Ishikawa (cell line): ENCODE measurements at regions not wholly inside any gene's neighbourhood (a gene's known extent, or its start where the extent isn't known, plus 50 kb on each side); places are given as distances from the start of the nearest gene placed in this dataset.

ENCODE experiments used
- TAF1 ChIP-seq: IDR thresholded peaks from 2 replicates; pipeline ENCODE4 v1.6.1; 2012; ENCODE audit warnings: low read depth, mild to moderate bottlenecking
- ZBTB7A ChIP-seq: IDR thresholded peaks from 2 replicates; pipeline ENCODE4 v1.6.1; 2012; ENCODE audit warnings: low read depth
- TF ChIP-seq, protein P1 (sequence below): IDR thresholded peaks from 2 replicates; pipeline ENCODE4 v1.6.1; 2012
- TF ChIP-seq, protein P2 (sequence below): IDR thresholded peaks from 2 replicates; pipeline ENCODE4 v1.6.1; 2012; ENCODE audit warnings: low read depth, mild to moderate bottlenecking

DNA sequence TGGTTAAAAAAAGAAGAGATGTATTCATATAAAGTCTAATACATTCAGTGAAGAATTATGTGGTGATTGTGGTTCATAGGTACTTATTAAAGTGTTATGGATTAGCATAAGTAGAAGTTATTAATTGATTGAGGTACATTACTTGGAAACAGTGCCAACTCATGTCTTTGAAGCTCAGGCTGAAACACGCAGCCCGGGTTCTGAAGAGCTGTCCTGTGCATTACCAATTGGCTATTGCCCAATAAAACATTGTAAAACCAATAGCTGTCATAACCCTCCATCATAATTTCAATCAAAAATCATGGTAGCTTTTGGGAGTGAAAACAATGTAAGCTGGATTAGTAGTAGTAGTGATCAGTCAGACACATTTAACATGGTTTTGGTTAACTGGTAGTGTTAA, 560.1 kb downstream of the MCTP2 start:
- no peak for TF ChIP-seq ZBTB7A
- TF ChIP-seq, protein P1, sequence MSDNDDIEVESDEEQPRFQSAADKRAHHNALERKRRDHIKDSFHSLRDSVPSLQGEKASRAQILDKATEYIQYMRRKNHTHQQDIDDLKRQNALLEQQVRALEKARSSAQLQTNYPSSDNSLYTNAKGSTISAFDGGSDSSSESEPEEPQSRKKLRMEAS, result no peak
- TF ChIP-seq, protein P2, sequence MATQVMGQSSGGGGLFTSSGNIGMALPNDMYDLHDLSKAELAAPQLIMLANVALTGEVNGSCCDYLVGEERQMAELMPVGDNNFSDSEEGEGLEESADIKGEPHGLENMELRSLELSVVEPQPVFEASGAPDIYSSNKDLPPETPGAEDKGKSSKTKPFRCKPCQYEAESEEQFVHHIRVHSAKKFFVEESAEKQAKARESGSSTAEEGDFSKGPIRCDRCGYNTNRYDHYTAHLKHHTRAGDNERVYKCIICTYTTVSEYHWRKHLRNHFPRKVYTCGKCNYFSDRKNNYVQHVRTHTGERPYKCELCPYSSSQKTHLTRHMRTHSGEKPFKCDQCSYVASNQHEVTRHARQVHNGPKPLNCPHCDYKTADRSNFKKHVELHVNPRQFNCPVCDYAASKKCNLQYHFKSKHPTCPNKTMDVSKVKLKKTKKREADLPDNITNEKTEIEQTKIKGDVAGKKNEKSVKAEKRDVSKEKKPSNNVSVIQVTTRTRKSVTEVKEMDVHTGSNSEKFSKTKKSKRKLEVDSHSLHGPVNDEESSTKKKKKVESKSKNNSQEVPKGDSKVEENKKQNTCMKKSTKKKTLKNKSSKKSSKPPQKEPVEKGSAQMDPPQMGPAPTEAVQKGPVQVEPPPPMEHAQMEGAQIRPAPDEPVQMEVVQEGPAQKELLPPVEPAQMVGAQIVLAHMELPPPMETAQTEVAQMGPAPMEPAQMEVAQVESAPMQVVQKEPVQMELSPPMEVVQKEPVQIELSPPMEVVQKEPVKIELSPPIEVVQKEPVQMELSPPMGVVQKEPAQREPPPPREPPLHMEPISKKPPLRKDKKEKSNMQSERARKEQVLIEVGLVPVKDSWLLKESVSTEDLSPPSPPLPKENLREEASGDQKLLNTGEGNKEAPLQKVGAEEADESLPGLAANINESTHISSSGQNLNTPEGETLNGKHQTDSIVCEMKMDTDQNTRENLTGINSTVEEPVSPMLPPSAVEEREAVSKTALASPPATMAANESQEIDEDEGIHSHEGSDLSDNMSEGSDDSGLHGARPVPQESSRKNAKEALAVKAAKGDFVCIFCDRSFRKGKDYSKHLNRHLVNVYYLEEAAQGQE, result no peak
- TF ChIP-seq TAF1, result no peak
